ENCODE measurements at regions not wholly inside any gene's neighbourhood (a gene's known extent, or its start where the extent isn't known, plus 50 kb on each side); places are given as distances from the start of the nearest gene placed in this dataset.

- no peak for TF ChIP-seq CTCF (IDR thresholded peaks at IDR 0.05; ENCODE audit: low read depth, low read length, missing control alignments)
- no peak overlapping the region for H3K27ac ChIP-seq
- in situ Hi-C loops (cut with HindIII; ENCODE audit: low pct_ligation_motif_present, low sequenced_read_pairs) = no loop called here
- DNase-seq = no peak
- H3K36me3 ChIP-seq (replicated peaks) = no peaks in the 10 kb centered on the region
- H3K4me3 ChIP-seq (ENCODE audit: low read depth, low read length) = no peak overlapping the region
- no peaks in the 10 kb centered on the region for H3K27me3 ChIP-seq (replicated peaks)
Measured at GRCh38 chr16:51034481-51035109, 116.5 kb downstream of the SALL1 start.

DNA sequence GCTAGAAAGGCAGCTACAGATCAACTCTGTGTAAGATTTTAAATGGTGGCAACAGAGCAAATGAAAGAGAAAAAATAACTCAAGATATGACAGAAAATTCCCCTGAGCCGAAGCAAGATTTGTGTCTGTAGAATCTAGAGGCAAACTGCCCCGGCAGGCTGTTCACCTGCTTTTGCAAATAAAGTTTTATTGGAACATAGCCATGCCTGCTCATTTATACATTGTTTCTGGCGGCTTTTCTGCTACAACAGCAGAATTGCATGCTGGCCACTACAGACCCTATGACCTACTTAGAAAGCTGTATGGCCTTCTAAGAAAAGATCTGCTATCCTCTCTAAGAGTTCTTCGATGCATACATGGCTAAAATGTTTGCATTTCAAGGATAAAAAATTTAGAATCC lies 119.5 kb downstream of the SALL1 start:
- no peaks in the 10 kb centered on the region for H3K36me3 ChIP-seq (replicated peaks)
- DNase-seq = no peak
- H3K27ac ChIP-seq = no peak overlapping the region
- H3K4me3 ChIP-seq (ENCODE audit: low read depth, low read length) = no peak overlapping the region
- no peak for TF ChIP-seq CTCF (IDR thresholded peaks at IDR 0.05; ENCODE audit: low read depth, low read length, missing control alignments)
- no peaks in the 10 kb centered on the region for H3K27me3 ChIP-seq (replicated peaks)
- in situ Hi-C loops (cut with HindIII; ENCODE audit: low pct_ligation_motif_present, low sequenced_read_pairs) = no loop called here

GRCh38 chr16:51030516-51030915 lies 120.6 kb downstream of the SALL1 start:
- in situ Hi-C loops (cut with HindIII; ENCODE audit: low pct_ligation_motif_present, low sequenced_read_pairs) = no loop called here
- Histone ChIP-seq H3K36me3 (replicated peaks) (no peaks in the 10 kb centered on the region), H3K27me3 (replicated peaks) (no peaks in the 10 kb centered on the region), H3K27ac (no peak overlapping the region), H3K4me3 (ENCODE audit: low read depth, low read length) (no peak overlapping the region)
- TF ChIP-seq CTCF (IDR thresholded peaks at IDR 0.05; ENCODE audit: low read depth, low read length, missing control alignments) = no peak
- no peak for DNase-seq

GRCh38 chr16:51025588-51026290 lies 125.3 kb downstream of the SALL1 start:
- no peak overlapping the region for H3K27ac ChIP-seq
- H3K4me3 ChIP-seq (ENCODE audit: low read depth, low read length) = no peak overlapping the region
- H3K36me3 ChIP-seq (replicated peaks) = no peaks in the 10 kb centered on the region
- TF ChIP-seq CTCF (IDR thresholded peaks at IDR 0.05; ENCODE audit: low read depth, low read length, missing control alignments) = no peak
- no peaks in the 10 kb centered on the region for H3K27me3 ChIP-seq (replicated peaks)
- in situ Hi-C loops (cut with HindIII; ENCODE audit: low pct_ligation_motif_present, low sequenced_read_pairs) = no loop called here
- no peak for DNase-seq

DNA sequence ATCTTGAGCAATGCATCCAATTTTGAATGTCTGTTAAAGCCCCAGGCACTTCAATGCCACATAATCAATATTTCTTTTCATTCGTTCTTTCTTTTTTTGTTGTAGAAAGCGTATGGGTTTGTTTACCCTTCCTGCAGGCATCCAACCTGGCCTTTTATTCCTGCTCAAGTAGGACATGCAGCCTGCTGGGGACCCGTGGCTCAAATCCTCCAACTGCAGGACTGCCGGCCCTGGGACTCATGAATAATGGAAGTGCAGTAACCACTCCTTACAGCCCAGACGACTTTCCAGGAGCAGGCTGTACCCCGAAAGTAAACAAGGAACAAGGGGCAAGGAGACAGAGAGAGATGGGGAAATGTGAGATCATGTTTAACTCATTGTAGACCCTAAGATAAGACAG lies 126.4 kb downstream of the SALL1 start:
- TF ChIP-seq CTCF (IDR thresholded peaks at IDR 0.05; ENCODE audit: low read depth, low read length, missing control alignments) = no peak
- no peak overlapping the region for H3K4me3 ChIP-seq (ENCODE audit: low read depth, low read length)
- in situ Hi-C loops (cut with HindIII; ENCODE audit: low pct_ligation_motif_present, low sequenced_read_pairs) = no loop called here
- DNase-seq = no peak
- H3K27me3 ChIP-seq (replicated peaks) = no peaks in the 10 kb centered on the region
- no peak overlapping the region for H3K27ac ChIP-seq
- no peaks in the 10 kb centered on the region for H3K36me3 ChIP-seq (replicated peaks)

All from brain microvascular endothelial cell (primary cell).